HepG2 (cell line): ENCODE measurements at regions not wholly inside any gene's neighbourhood (a gene's known extent, or its start where the extent isn't known, plus 50 kb on each side); places are given as distances from the start of the nearest gene placed in this dataset.

ENCODE experiments used
- ATAC-seq: fragments of 200-7000 bp; cut with Tn5 transposase; 3 replicates; pipeline ENCODE4 v1.9.1; 2020; ENCODE audit warnings: mild to moderate bottlenecking, moderate library complexity
- BruUV-seq: library from RNA; stranded (reverse); fragments of 400-500 nt; replicated peaks from 2 replicates; lab custom pipeline; 2021; lab: Mats Ljungman, UMichigan
- CTCF ChIA-PET: fragments of 300-600 bp; formaldehyde crosslinking; extraction: SDS; loops from one replicate; lab custom pipeline; 2021; ENCODE audit warnings: low total read pairs, inconsistent platforms, low intra/inter-chr PET ratio; lab: Yijun Ruan, JAX
- POLR2A ChIA-PET: fragments of 350-600 bp; sonication (Branson Sonifier 250); formaldehyde crosslinking; loops from one replicate; lab custom pipeline; 2020; ENCODE audit warnings: antibody characterized with exemption, inconsistent platforms; lab: Yijun Ruan, JAX
- DNase-seq: peaks from one replicate; pipeline ENCODE4 v3.0.0-alpha.2; 2015; ENCODE audit warnings: low spot score
- FAIRE-seq: peaks from 3 replicates; lab custom pipeline; 2011; peaks lifted over from hg19 to GRCh38; lab: Jason Lieb, UNC
- H2AFZ ChIP-seq: one replicate; pipeline ENCODE4 v1.6.1; 2011; ENCODE audit warnings: low read length, inconsistent platforms
- H3K27ac ChIP-seq: fragments of 300-600 bp; 3 replicates; pipeline ENCODE4 v1.8.0; 2011; ENCODE audit warnings: mixed run types, mild to moderate bottlenecking, mixed read lengths, low read length, inconsistent platforms; ENCODE audit not compliant: insufficient read depth; ENCODE audit errors: extremely low read length
- H3K27me3 ChIP-seq, 2 experiments: fragments of 200-600 bp in 1 of 2; 2 replicates in 1 of 2; 3 replicates in 1 of 2; pipeline versions ENCODE4 v1.6.0 to v1.8.0; 2011; ENCODE audit warnings: low read length in 2 of 2, mild to moderate bottlenecking in 2 of 2, moderate library complexity in 2 of 2, inconsistent platforms in 1 of 2; ENCODE audit not compliant: insufficient read depth in 2 of 2, control insufficient read depth in 1 of 2
- H3K36me3 ChIP-seq, 2 experiments: fragments of 200-600 bp in 1 of 2; replicated peaks in 1 of 2; 2 replicates in 1 of 2; 3 replicates in 1 of 2; pipeline versions ENCODE4 v1.5.1 to v1.8.0; 2011; ENCODE audit warnings: low read length in 2 of 2, inconsistent platforms in 1 of 2; ENCODE audit not compliant: insufficient read depth in 2 of 2, control insufficient read depth in 1 of 2
- H3K4me1 ChIP-seq: 2 replicates; pipeline ENCODE4 v1.5.1; 2012; ENCODE audit warnings: low read length, inconsistent platforms; ENCODE audit not compliant: insufficient read depth
- H3K4me2 ChIP-seq: 2 replicates; pipeline ENCODE4 v1.6.0; 2011; ENCODE audit warnings: low read depth, low read length, inconsistent platforms
- H3K4me3 ChIP-seq, 3 experiments: fragments of 200-600 bp in 1 of 3; sonication (generic), shearing (Covaris generic) in 1 of 3; replicated peaks in 1 of 3; 2 replicates each; pipeline ENCODE4 v1.5.1; 2011 to 2016; ENCODE audit warnings: low read length in 3 of 3, inconsistent platforms in 2 of 3, low read depth in 2 of 3, mild to moderate bottlenecking in 2 of 3, control low read depth in 1 of 3, mixed read lengths in 1 of 3; ENCODE audit not compliant: insufficient read depth in 1 of 3
- H3K79me2 ChIP-seq: one replicate; pipeline ENCODE4 v1.6.1; 2011; ENCODE audit warnings: low read length, inconsistent platforms; ENCODE audit not compliant: insufficient read depth
- H3K9ac ChIP-seq: 2 replicates; pipeline ENCODE4 v1.6.0; 2011; ENCODE audit warnings: mild to moderate bottlenecking, low read depth, low read length, inconsistent platforms; ENCODE audit not compliant: insufficient read depth
- H3K9me3 ChIP-seq: 2 replicates; pipeline ENCODE4 v1.5.1; 2012; ENCODE audit warnings: mild to moderate bottlenecking, low read length
- H4K20me1 ChIP-seq: 2 replicates; pipeline ENCODE4 v1.6.0; 2011; ENCODE audit warnings: inconsistent platforms, mild to moderate bottlenecking, low read length, moderate library complexity; ENCODE audit not compliant: insufficient read depth
- FOXA1 ChIP-seq, 2 experiments: fragments of 450-650 bp in 1 of 2; sonication (generic) in 1 of 2; formaldehyde crosslinking in 1 of 2; IDR thresholded peaks; 2 replicates each; pipeline versions ENCODE4 v1.4.0 to v1.6.1; 2016 to 2020; ENCODE audit warnings: missing genetic modification reagents in 1 of 2
- FOXJ3 ChIP-seq: sonication (generic); formaldehyde crosslinking; IDR thresholded peaks from 2 replicates; pipeline ENCODE4 v1.4.0; 2020; ENCODE audit warnings: missing genetic modification reagents, mild to moderate bottlenecking, borderline replicate concordance
- RCOR2 ChIP-seq: IDR thresholded peaks from 2 replicates; pipeline ENCODE4 v1.6.1; 2016; ENCODE audit warnings: missing biosample characterization, missing genetic modification reagents
- RELA ChIP-seq: sonication (generic); formaldehyde crosslinking; IDR thresholded peaks from 2 replicates; pipeline ENCODE4 v1.4.0; 2020; ENCODE audit warnings: missing genetic modification reagents
- SRY ChIP-seq: sonication (generic); formaldehyde crosslinking; IDR thresholded peaks from 2 replicates; pipeline ENCODE4 v1.8.0; 2022; ENCODE audit warnings: mild to moderate bottlenecking, missing genetic modification reagents
- ZMYM4 ChIP-seq: sonication (generic); formaldehyde crosslinking; IDR thresholded peaks from 2 replicates; pipeline ENCODE4 v1.8.1; 2023; ENCODE audit warnings: mild to moderate bottlenecking, missing genetic modification reagents
- WGBS: methylation state at CpG from one replicate; pipeline ENCODE4 v1.1.6; 2017; ENCODE audit warnings: low lambda C conversion rate; 5-methylcytosine and 5-hydroxymethylcytosine counted together
- in situ Hi-C: cut with HindIII; loops from 2 replicates; pipeline ENCODE4 v1.10.0; 2017; ENCODE audit warnings: low pct_unique_long_range_greater_than_20kb; ENCODE audit not compliant: extremely low pct_ligation_motif_present
- intact Hi-C: fragments of 100-400 bp; cut with micrococcal nuclease; formaldehyde crosslinking; loops from one replicate; pipeline ENCODE4 v1.10.0; 2022; ENCODE audit not compliant: unreplicated experiment
- TF ChIP-seq, protein P1 (sequence below): sonication (generic); formaldehyde crosslinking; IDR thresholded peaks from 2 replicates; pipeline ENCODE4 v1.5.0; 2020; ENCODE audit warnings: mild to moderate bottlenecking, missing genetic modification reagents, borderline replicate concordance
- TF ChIP-seq, protein P2 (sequence below): sonication (generic); formaldehyde crosslinking; IDR thresholded peaks from 2 replicates; pipeline ENCODE4 v1.4.0; 2020; ENCODE audit warnings: missing genetic modification reagents
- TF ChIP-seq, protein P3 (sequence below): sonication (generic); formaldehyde crosslinking; conservative IDR thresholded peaks from 2 replicates; pipeline ENCODE4 v1.4.0; 2020; ENCODE audit warnings: missing genetic modification reagents
- TF ChIP-seq, protein P4 (sequence below): sonication (generic); formaldehyde crosslinking; IDR thresholded peaks from 2 replicates; pipeline ENCODE4 v1.4.0; 2020; ENCODE audit warnings: mild to moderate bottlenecking, missing genetic modification reagents
- TF ChIP-seq, protein P5 (sequence below): sonication (generic); formaldehyde crosslinking; conservative IDR thresholded peaks from 2 replicates; pipeline ENCODE4 v1.4.0; 2020; ENCODE audit warnings: missing genetic modification reagents

DNA sequence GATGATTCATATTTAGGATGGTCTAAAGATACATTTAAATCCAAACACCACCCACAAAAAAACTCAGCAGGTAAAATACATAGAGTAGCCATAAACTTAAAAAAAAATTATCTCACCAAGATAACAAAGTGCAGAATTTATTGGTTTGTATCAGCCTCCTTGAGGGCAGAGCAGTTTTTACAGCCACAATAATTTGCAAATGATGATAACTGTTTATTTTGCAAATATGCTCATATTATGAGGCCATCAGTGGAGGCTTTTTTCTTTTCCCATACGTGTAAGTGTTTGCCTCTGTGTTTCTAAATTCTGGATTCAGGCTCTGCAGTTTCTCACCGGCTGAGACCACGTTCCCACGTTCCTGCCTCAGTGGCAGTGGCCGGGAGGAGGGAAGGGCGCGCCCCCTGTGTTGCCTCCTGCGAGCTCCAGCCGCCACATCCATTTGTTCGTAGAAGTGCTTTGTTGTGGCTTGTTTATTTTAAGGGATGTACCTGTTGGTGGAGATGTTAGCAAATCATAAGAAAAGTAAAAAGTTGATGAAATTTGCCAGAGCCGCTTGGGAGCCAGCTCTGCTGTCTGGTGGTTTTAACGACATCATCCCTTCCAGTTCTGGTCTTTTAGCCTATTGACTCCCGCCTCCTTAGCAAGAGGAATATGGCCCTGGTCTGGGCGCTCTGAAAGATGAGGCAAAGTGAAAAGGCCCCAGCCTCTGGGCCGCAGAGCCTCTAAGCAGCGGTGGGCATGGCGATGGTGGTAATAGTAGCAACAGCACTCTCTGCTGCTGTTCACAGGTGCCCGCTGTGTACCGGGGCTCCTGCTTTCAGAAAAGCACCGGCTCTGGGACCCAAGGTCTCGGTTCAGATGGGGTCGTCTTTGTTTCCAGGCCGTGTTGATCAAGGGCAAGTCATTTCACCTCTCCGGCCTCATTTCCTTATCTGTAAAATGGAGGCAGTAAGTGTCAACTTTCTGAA lies 66.7 kb upstream of the PPARA start:
- intact Hi-C loops (no loop called here), in situ Hi-C loops (no loop called here)
- BruUV-seq: no TSS peak
- Histone ChIP-seq H3K36me3 (no peaks in the 10 kb centered on the region), H3K27ac (no peak overlapping the region), H3K9ac (no peak overlapping the region), H3K9me3 (no peaks in the 10 kb centered on the region), H3K4me2 (no peak overlapping the region), H3K4me3 (no peak overlapping the region), H3K79me2 (no peaks in the 10 kb centered on the region), H2AFZ (no peak overlapping the region), H3K27me3 (peaks cover 1 to 33% of the 10 kb centered on the region in 2 experiments; a peak in 3 of 5 replicates), H4K20me1 (no peaks in the 10 kb centered on the region), H3K4me1 (peaks cover 28% of the 10 kb centered on the region)
- FAIRE-seq (no peak), ATAC-seq (no peak), DNase-seq (no peak)
- WGBS: 58% methylated on average over 24 of the region's 24 CpGs
- CTCF ChIA-PET: no interaction called here
- POLR2A ChIA-PET: no interaction called here
- no peak for TF ChIP-seq RELA
- TF ChIP-seq RCOR2: no peak
- TF ChIP-seq ZMYM4 (CRISPR knock-in tag): no peak
- TF ChIP-seq, protein P1, sequence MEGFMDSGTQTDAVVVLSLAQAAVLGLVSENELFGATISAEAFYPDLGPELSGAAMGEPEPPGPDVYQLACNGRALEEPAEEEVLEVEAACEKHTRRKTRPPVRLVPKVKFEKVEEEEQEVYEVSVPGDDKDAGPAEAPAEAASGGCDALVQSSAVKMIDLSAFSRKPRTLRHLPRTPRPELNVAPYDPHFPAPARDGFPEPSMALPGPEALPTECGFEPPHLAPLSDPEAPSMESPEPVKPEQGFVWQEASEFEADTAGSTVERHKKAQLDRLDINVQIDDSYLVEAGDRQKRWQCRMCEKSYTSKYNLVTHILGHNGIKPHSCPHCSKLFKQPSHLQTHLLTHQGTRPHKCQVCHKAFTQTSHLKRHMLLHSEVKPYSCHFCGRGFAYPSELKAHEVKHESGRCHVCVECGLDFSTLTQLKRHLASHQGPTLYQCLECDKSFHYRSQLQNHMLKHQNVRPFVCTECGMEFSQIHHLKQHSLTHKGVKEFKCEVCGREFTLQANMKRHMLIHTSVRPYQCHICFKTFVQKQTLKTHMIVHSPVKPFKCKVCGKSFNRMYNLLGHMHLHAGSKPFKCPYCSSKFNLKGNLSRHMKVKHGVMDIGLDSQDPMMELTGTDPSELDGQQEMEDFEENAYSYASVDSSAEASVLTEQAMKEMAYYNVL: no peak
- no peak for TF ChIP-seq FOXJ3 (CRISPR knock-in tag)
- TF ChIP-seq SRY (CRISPR knock-in tag): no peak
- TF ChIP-seq, protein P2, sequence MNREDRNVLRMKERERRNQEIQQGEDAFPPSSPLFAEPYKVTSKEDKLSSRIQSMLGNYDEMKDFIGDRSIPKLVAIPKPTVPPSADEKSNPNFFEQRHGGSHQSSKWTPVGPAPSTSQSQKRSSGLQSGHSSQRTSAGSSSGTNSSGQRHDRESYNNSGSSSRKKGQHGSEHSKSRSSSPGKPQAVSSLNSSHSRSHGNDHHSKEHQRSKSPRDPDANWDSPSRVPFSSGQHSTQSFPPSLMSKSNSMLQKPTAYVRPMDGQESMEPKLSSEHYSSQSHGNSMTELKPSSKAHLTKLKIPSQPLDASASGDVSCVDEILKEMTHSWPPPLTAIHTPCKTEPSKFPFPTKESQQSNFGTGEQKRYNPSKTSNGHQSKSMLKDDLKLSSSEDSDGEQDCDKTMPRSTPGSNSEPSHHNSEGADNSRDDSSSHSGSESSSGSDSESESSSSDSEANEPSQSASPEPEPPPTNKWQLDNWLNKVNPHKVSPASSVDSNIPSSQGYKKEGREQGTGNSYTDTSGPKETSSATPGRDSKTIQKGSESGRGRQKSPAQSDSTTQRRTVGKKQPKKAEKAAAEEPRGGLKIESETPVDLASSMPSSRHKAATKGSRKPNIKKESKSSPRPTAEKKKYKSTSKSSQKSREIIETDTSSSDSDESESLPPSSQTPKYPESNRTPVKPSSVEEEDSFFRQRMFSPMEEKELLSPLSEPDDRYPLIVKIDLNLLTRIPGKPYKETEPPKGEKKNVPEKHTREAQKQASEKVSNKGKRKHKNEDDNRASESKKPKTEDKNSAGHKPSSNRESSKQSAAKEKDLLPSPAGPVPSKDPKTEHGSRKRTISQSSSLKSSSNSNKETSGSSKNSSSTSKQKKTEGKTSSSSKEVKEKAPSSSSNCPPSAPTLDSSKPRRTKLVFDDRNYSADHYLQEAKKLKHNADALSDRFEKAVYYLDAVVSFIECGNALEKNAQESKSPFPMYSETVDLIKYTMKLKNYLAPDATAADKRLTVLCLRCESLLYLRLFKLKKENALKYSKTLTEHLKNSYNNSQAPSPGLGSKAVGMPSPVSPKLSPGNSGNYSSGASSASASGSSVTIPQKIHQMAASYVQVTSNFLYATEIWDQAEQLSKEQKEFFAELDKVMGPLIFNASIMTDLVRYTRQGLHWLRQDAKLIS: no peak
- TF ChIP-seq, protein P3, sequence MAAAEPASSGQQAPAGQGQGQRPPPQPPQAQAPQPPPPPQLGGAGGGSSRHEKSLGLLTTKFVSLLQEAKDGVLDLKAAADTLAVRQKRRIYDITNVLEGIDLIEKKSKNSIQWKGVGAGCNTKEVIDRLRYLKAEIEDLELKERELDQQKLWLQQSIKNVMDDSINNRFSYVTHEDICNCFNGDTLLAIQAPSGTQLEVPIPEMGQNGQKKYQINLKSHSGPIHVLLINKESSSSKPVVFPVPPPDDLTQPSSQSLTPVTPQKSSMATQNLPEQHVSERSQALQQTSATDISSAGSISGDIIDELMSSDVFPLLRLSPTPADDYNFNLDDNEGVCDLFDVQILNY (CRISPR knock-in tag): no peak
- TF ChIP-seq FOXA1 (IDR thresholded peaks at IDR 0.05): no peak
- no peak for TF ChIP-seq FOXA1 (CRISPR knock-in tag; IDR thresholded peaks at IDR 0.05)
- TF ChIP-seq, protein P4, sequence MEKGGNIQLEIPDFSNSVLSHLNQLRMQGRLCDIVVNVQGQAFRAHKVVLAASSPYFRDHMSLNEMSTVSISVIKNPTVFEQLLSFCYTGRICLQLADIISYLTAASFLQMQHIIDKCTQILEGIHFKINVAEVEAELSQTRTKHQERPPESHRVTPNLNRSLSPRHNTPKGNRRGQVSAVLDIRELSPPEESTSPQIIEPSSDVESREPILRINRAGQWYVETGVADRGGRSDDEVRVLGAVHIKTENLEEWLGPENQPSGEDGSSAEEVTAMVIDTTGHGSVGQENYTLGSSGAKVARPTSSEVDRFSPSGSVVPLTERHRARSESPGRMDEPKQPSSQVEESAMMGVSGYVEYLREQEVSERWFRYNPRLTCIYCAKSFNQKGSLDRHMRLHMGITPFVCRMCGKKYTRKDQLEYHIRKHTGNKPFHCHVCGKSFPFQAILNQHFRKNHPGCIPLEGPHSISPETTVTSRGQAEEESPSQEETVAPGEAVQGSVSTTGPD (CRISPR knock-in tag): no peak
- TF ChIP-seq, protein P5, sequence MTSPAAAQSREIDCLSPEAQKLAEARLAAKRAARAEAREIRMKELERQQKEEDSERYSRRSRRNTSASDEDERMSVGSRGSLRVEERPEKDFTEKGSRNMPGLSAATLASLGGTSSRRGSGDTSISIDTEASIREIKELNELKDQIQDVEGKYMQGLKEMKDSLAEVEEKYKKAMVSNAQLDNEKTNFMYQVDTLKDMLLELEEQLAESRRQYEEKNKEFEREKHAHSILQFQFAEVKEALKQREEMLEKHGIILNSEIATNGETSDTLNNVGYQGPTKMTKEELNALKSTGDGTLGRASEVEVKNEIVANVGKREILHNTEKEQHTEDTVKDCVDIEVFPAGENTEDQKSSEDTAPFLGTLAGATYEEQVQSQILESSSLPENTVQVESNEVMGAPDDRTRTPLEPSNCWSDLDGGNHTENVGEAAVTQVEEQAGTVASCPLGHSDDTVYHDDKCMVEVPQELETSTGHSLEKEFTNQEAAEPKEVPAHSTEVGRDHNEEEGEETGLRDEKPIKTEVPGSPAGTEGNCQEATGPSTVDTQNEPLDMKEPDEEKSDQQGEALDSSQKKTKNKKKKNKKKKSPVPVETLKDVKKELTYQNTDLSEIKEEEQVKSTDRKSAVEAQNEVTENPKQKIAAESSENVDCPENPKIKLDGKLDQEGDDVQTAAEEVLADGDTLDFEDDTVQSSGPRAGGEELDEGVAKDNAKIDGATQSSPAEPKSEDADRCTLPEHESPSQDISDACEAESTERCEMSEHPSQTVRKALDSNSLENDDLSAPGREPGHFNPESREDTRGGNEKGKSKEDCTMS (CRISPR knock-in tag): no peak
